IMR-90 (cell line): ENCODE measurements at regions not wholly inside any gene's neighbourhood (a gene's known extent, or its start where the extent isn't known, plus 50 kb on each side); places are given as distances from the start of the nearest gene placed in this dataset.

Experiments used
- ATAC-seq: fragments of 200-7000 bp; cut with Tn5 transposase; 2 replicates; pipeline ENCODE4 v1.9.1; 2020; ENCODE audit warnings: low read depth, mild to moderate bottlenecking, moderate library complexity
- BruUV-seq: library from RNA; stranded (reverse); fragments of 400-500 nt; replicated peaks from 2 replicates; lab custom pipeline; 2021; lab: Mats Ljungman, UMichigan
- CTCF ChIA-PET: fragments of 300-600 bp; formaldehyde crosslinking; extraction: SDS; loops from one replicate; lab custom pipeline; 2021; ENCODE audit warnings: antibody characterized with exemption; lab: Yijun Ruan, JAX
- POLR2A ChIA-PET: fragments of 300-600 bp; sonication (Branson Sonifier 250); formaldehyde crosslinking; loops from one replicate; lab custom pipeline; 2022; ENCODE audit warnings: antibody characterized with exemption; ENCODE audit not compliant: unreplicated experiment; lab: Charles Lee
- DNase-seq: peaks from one replicate; pipeline ENCODE4 v3.0.0; 2013
- H2AFZ ChIP-seq: replicated peaks from 2 replicates; pipeline ENCODE3; 2013; ENCODE audit warnings: low read length, mild to moderate bottlenecking; ENCODE audit not compliant: poor library complexity
- H2AK5ac ChIP-seq: 2 replicates; pipeline ENCODE4 v1.6.1; 2013; ENCODE audit warnings: low read depth, low read length, inconsistent platforms
- H2AK9ac ChIP-seq: replicated peaks from 2 replicates; pipeline ENCODE3; 2013; ENCODE audit warnings: mild to moderate bottlenecking, low read depth, low read length, moderate library complexity; ENCODE audit not compliant: poor library complexity
- H2BK120ac ChIP-seq: 2 replicates; pipeline ENCODE4 v1.6.1; 2013; ENCODE audit warnings: low read depth, low read length, inconsistent platforms
- H2BK15ac ChIP-seq: 3 replicates; pipeline ENCODE4 v1.6.1; 2013; ENCODE audit warnings: low read depth, low read length, inconsistent platforms
- H2BK20ac ChIP-seq: 2 replicates; pipeline ENCODE4 v1.6.1; 2013; ENCODE audit warnings: low read depth, mild to moderate bottlenecking, inconsistent platforms, low read length, moderate library complexity
- H2BK5ac ChIP-seq: 2 replicates; pipeline ENCODE4 v1.6.1; 2013; ENCODE audit warnings: mild to moderate bottlenecking, low read depth, low read length, inconsistent platforms; ENCODE audit not compliant: poor library complexity, severe bottlenecking
- H3K14ac ChIP-seq: replicated peaks from 2 replicates; pipeline ENCODE4 v1.6.1; 2013; ENCODE audit warnings: low read depth, low read length, inconsistent platforms
- H3K18ac ChIP-seq: 2 replicates; pipeline ENCODE4 v1.6.1; 2013; ENCODE audit warnings: low read depth, low read length, control low read depth
- H3K23ac ChIP-seq: 2 replicates; pipeline ENCODE4 v1.6.1; 2013; ENCODE audit warnings: low read depth, low read length, inconsistent platforms
- H3K27ac ChIP-seq: 2 replicates; pipeline ENCODE4 v1.5.1; 2013; ENCODE audit warnings: mild to moderate bottlenecking, control low read depth, low read length; ENCODE audit not compliant: insufficient read depth
- H3K27me3 ChIP-seq: 2 replicates; pipeline ENCODE4 v1.6.1; 2013; ENCODE audit warnings: low read length; ENCODE audit not compliant: control insufficient read depth, insufficient read depth
- H3K36me3 ChIP-seq: 2 replicates; pipeline ENCODE4 v1.6.1; 2013; ENCODE audit warnings: low read length, mixed read lengths; ENCODE audit not compliant: control insufficient read depth, insufficient read depth
- H3K4ac ChIP-seq: 2 replicates; pipeline ENCODE4 v1.6.1; 2013; ENCODE audit warnings: low read depth, low read length, inconsistent platforms
- H3K4me1 ChIP-seq: 2 replicates; pipeline ENCODE4 v1.6.1; 2013; ENCODE audit warnings: low read length, mixed read lengths; ENCODE audit not compliant: control insufficient read depth, insufficient read depth
- H3K4me2 ChIP-seq: 2 replicates; pipeline ENCODE4 v1.6.1; 2013; ENCODE audit warnings: low read depth, mild to moderate bottlenecking, control low read depth, low read length, moderate library complexity
- H3K4me3 ChIP-seq: 2 replicates; pipeline ENCODE4 v1.5.1; 2013; ENCODE audit warnings: low read depth, mild to moderate bottlenecking, control low read depth, low read length, moderate library complexity; ENCODE audit not compliant: insufficient read depth
- H3K56ac ChIP-seq: 2 replicates; pipeline ENCODE4 v1.6.1; 2013; ENCODE audit warnings: low read length, inconsistent platforms; ENCODE audit not compliant: insufficient read depth; ENCODE audit errors: extremely low read depth
- H3K79me1 ChIP-seq, 2 experiments: 2 replicates each; pipeline ENCODE4 v1.6.1; 2013; ENCODE audit warnings: low read length in 2 of 2, inconsistent platforms in 1 of 2, low read depth in 1 of 2
- H3K9ac ChIP-seq: 2 replicates; pipeline ENCODE4 v1.6.1; 2013; ENCODE audit warnings: low read depth, low read length, control low read depth
- H3K9me1 ChIP-seq: 2 replicates; pipeline ENCODE4 v1.6.1; 2013; ENCODE audit warnings: low read length, inconsistent platforms; ENCODE audit not compliant: insufficient read depth
- H3K9me3 ChIP-seq: 2 replicates; pipeline ENCODE4 v1.6.1; 2013; ENCODE audit warnings: low read length; ENCODE audit not compliant: control insufficient read depth, insufficient read depth
- H4K20me1 ChIP-seq: 2 replicates; pipeline ENCODE4 v1.6.1; 2013; ENCODE audit warnings: low read length, inconsistent platforms; ENCODE audit not compliant: insufficient read depth
- H4K5ac ChIP-seq: 2 replicates; pipeline ENCODE4 v1.6.1; 2013; ENCODE audit warnings: mild to moderate bottlenecking, low read depth, low read length, control low read depth
- H4K8ac ChIP-seq, 2 experiments: 2 replicates each; pipeline ENCODE4 v1.6.1; 2013; ENCODE audit warnings: low read depth in 2 of 2, low read length in 2 of 2, control low read depth in 1 of 2, inconsistent platforms in 1 of 2
- H4K91ac ChIP-seq: 2 replicates; pipeline ENCODE4 v1.6.1; 2013; ENCODE audit warnings: low read depth, low read length, inconsistent platforms; ENCODE audit not compliant: insufficient read depth
- BHLHE40 ChIP-seq: fragments of 150-350 bp; IDR thresholded peaks from 2 replicates; pipeline ENCODE4 v1.6.1; 2016; ENCODE audit warnings: mild to moderate bottlenecking, low read depth, low read length
- CEBPB ChIP-seq: IDR thresholded peaks from 2 replicates; pipeline ENCODE4 v1.6.1; 2012; ENCODE audit warnings: low read depth, low read length, improper control_type of control experiment
- CHD1 ChIP-seq: IDR thresholded peaks from 2 replicates; pipeline ENCODE4 v1.6.1; 2012; ENCODE audit warnings: low read depth, low read length, improper control_type of control experiment
- FOS ChIP-seq: fragments of 150-350 bp; IDR thresholded peaks from 2 replicates; pipeline ENCODE4 v1.6.1; 2016; ENCODE audit warnings: low read depth, low read length
- MAZ ChIP-seq: IDR thresholded peaks from 2 replicates; pipeline ENCODE4 v1.6.1; 2012; ENCODE audit warnings: low read depth, mild to moderate bottlenecking, low read length, improper control_type of control experiment, moderate library complexity, borderline replicate concordance
- MXI1 ChIP-seq: IDR thresholded peaks from 2 replicates; pipeline ENCODE4 v1.6.1; 2012; ENCODE audit warnings: low read depth, mild to moderate bottlenecking, low read length, moderate library complexity, borderline replicate concordance
- NFE2L2 ChIP-seq: fragments of 150-350 bp; IDR thresholded peaks from 2 replicates; pipeline ENCODE4 v1.6.1; 2016; ENCODE audit warnings: low read depth, mild to moderate bottlenecking, low read length
- POLR2A ChIP-seq: IDR thresholded peaks from 2 replicates; pipeline ENCODE4 v1.6.1; 2012; ENCODE audit warnings: mild to moderate bottlenecking, low read depth, low read length
- RAD21 ChIP-seq: IDR thresholded peaks from 2 replicates; pipeline ENCODE4 v1.6.1; 2012; ENCODE audit warnings: low read length, improper control_type of control experiment
- RCOR1 ChIP-seq: IDR thresholded peaks from 2 replicates; pipeline ENCODE4 v1.6.1; 2012; ENCODE audit warnings: mild to moderate bottlenecking, low read length, improper control_type of control experiment; ENCODE audit not compliant: insufficient replicate concordance
- RFX5 ChIP-seq: IDR thresholded peaks from 2 replicates; pipeline ENCODE4 v1.8.0; 2012; ENCODE audit warnings: low read depth, mild to moderate bottlenecking, low read length, moderate library complexity
- SMC3 ChIP-seq: fragments of 150-350 bp; IDR thresholded peaks from 2 replicates; pipeline ENCODE4 v1.6.1; 2016; ENCODE audit warnings: low read depth, mild to moderate bottlenecking, antibody characterized with exemption, low read length, moderate library complexity
- WGBS, 2 experiments: methylation state at CpG; one replicate each; pipeline versions ENCODE4 v1.1.5 to v1.1.7; 2013; ENCODE audit warnings: missing lambda C conversion rate in 2 of 2; ENCODE audit not compliant: insufficient read length in 1 of 2; ENCODE audit errors: extremely low coverage in 2 of 2; 5-methylcytosine and 5-hydroxymethylcytosine counted together
- dilution Hi-C: fragments of 300-500 bp; cut with HindIII; formaldehyde crosslinking; loops from one replicate; pipeline ENCODE4 v1.14.3; 2018; ENCODE audit warnings: low sequenced_read_pairs; ENCODE audit not compliant: unreplicated experiment
- in situ Hi-C: fragments of 300-500 bp; cut with MboI; formaldehyde crosslinking; loops from 3 replicates; pipeline ENCODE4 v1.14.3; 2019; ENCODE audit warnings: low sequenced_read_pairs, inconsistent platforms, mixed read lengths
- intact Hi-C: fragments of 100-400 bp; cut with micrococcal nuclease; formaldehyde crosslinking; loops from 2 replicates; pipeline ENCODE4 v1.10.0; 2022

- Histone ChIP-seq H3K9me3 (no peaks in the 10 kb centered on the region), H3K27ac (no peak overlapping the region), H2BK15ac (no peak overlapping the region), H4K8ac (no peak overlapping the region), H3K18ac (no peak overlapping the region), H4K91ac (no peak overlapping the region), H3K56ac (no peak overlapping the region), H3K4me3 (no peak overlapping the region), H3K23ac (no peak overlapping the region), H2BK120ac (no peak overlapping the region), H3K4ac (no peak overlapping the region), H3K14ac (no peak overlapping the region), H3K9ac (no peak overlapping the region), H3K36me3 (no peaks in the 10 kb centered on the region), H2AFZ (no peak overlapping the region), H3K9me1 (no peaks in the 10 kb centered on the region), H4K20me1 (no peaks in the 10 kb centered on the region), H3K27me3 (no peaks in the 10 kb centered on the region; the same call in 1 of the 2 replicates), H3K4me2 (no peak overlapping the region), H2AK9ac (no peak overlapping the region), H4K5ac (no peak overlapping the region), H2BK5ac (no peak overlapping the region), H2AK5ac (no peak overlapping the region), H2BK20ac (no peak overlapping the region), H3K79me1 (no peaks in the 10 kb centered on the region), H3K4me1 (no peaks in the 10 kb centered on the region)
- ChIA-PET POLR2A (no interaction called here), CTCF (no interaction called here)
- no peak for TF ChIP-seq SMC3
- TF ChIP-seq MXI1, result no peak
- no peak for TF ChIP-seq CEBPB
- TF ChIP-seq FOS, result no peak
- TF ChIP-seq RFX5, result no peak
- TF ChIP-seq POLR2A, result no peak
- no peak for TF ChIP-seq RCOR1
- TF ChIP-seq NFE2L2, result no peak
- no peak for TF ChIP-seq CHD1
- no peak for TF ChIP-seq MAZ
- TF ChIP-seq RAD21, result no peak
- no peak for TF ChIP-seq BHLHE40
- ATAC-seq (no peak), DNase-seq (no peak)
- no CpG with 5 or more reads among the region's 1 CpG for WGBS, 2 experiments
- dilution Hi-C loops (no loop called here), in situ Hi-C loops (no loop called here), intact Hi-C loops (no loop called here)
- BruUV-seq, result no TSS peak
These were observed 139.2 kb upstream of the AMOT start for GRCh38 chrX:112979879-112980278.
